H54 (cell line): ENCODE measurements at regions not wholly inside any gene's neighbourhood (a gene's known extent, or its start where the extent isn't known, plus 50 kb on each side); places are given as distances from the start of the nearest gene placed in this dataset.

Source experiments
- DNase-seq: peaks from one replicate; pipeline ENCODE4 v3.0.0; 2011; ENCODE audit warnings: low spot score, mixed read lengths; ENCODE audit not compliant: insufficient read length
- FAIRE-seq: peaks from 3 replicates; lab custom pipeline; 2011; peaks lifted over from hg19 to GRCh38; lab: Jason Lieb, UNC
- POLR2A ChIP-seq: IDR thresholded peaks from 2 replicates; pipeline ENCODE4 v1.6.1; 2011; ENCODE audit warnings: low read depth, mild to moderate bottlenecking, low read length

- no peak for FAIRE-seq
- TF ChIP-seq POLR2A: no peak
- no peak for DNase-seq
Measured at GRCh38 chr5:13640270-13640669, 304.2 kb downstream of the DNAH5 start.

GRCh38 chr5:13632676-13633075, 311.8 kb downstream of the DNAH5 start:
- DNase-seq (peak; percentile 7), FAIRE-seq (peak; percentile 91)

DNA sequence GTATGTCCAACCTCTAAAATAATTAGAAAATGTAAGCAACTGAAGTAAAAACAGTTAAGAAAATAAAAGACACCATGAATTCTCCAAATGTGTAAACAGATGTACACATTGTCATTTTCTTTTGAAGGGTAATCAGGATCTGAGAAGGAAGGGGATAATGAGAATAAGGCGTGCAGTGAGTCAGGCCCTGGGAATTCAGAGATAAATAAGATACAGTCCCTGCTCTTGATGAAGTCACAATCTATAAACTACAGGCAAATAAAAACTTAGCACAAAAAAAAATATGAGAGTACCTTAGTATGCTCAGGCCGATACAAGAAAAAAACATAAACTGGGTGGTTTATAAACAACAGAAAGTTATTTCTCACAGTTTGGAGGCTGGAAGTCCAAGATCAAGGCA, 315.3 kb downstream of the DNAH5 start:
- TF ChIP-seq POLR2A: no peak
- DNase-seq: no peak
- FAIRE-seq: no peak

More at GRCh38 chr5:13632676-13633075, 311.8 kb downstream of the DNAH5 start:
- no peak for TF ChIP-seq POLR2A

- TF ChIP-seq POLR2A: no peak
- FAIRE-seq: no peak
- no peak for DNase-seq
Measured at GRCh38 chr5:13627673-13628454, 316.6 kb downstream of the DNAH5 start.

DNA sequence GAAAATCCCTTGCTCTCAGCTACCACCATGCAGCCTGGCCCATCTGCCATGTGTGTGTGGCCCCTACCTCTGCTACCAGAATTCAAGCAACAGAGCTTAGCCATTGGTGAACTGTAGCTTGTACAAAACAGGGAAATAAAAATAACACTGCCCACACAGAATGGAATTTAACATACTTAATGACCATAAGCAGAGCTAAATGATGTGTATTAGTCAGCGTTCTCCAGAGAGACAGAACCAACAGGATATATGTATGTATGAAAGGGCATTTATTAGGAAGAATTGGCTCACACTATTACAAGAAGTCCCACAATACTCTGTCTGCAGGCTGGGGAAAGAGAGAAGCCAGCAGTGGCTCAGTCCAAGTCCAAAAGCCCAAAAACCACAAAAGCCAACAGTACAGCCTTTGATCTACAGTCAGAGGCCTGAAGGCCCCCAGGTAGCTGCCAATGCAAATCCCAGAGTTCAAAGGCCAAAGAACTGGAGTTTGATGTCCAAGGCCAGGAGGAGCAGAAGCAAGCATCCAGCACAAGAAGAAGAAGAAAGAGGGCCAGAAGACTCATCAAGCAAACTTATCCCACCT, 318.8 kb downstream of the DNAH5 start:
- FAIRE-seq: no peak
- DNase-seq: no peak
- no peak for TF ChIP-seq POLR2A

GRCh38 chr5:13624283-13625074, 320.0 kb downstream of the DNAH5 start:
- DNase-seq: no peak
- TF ChIP-seq POLR2A: no peak
- FAIRE-seq: no peak

GRCh38 chr5:13613621-13614020, 330.9 kb downstream of the DNAH5 start:
- DNase-seq: no peak
- no peak for FAIRE-seq
- no peak for TF ChIP-seq POLR2A

DNA sequence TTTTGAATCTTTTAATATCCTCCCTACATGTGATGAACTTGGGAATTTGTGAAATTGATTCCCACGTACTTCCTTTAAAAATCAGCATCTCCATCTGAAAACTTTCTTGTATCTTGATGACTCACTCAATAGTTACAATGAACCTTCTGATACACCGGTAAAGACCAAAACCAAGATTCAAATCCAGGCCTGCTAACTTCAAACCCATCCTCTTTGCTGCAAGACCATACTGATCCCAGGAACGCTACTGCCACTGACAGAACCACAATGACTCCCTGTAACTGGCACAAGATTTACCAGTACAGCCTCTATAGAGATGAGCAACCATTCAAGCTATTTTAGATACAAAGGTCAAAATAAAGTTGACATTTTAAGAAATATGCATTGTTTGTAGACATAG, 332.9 kb downstream of the DNAH5 start:
- no peak for TF ChIP-seq POLR2A
- DNase-seq (no peak), FAIRE-seq (no peak)

DNA sequence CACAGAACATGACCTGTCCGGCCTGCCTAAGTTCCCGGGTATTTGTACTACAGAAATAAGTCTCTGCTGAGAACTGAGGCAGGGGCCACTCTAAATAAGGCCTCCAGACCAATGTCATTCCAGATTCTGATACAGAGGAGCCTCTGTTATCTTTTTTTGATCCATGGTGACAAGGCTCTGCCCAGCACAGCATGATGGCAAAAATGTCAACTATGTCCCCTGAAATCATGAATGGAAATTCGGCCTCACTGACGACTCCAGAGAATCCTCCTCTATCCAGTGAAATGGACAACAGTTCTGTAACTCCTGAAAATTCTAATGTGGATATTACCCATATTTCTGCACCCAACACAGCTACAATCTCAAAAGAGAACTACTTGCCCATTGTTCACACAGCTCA, 335.0 kb downstream of the DNAH5 start:
- DNase-seq: no peak
- no peak for TF ChIP-seq POLR2A
- no peak for FAIRE-seq

DNA sequence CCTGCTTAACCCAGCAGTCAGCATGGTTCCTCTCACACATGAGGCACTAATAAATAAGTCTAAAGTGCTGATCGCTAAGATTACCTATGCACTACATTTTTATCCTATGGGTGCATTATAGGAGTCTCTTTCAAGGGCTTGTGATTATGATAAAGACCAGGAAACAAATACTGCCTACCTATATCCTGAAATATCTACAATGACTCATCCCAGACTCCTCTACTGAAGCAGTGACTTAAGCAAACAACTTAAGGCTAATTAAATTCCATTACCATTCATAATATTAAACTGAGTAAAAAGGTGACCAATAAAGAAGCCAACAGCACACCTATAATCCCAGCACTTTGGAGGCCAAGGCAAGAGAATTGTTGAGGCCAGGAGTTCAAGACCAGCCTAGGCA, 338.4 kb downstream of the DNAH5 start:
- TF ChIP-seq POLR2A: no peak
- DNase-seq (peak; percentile 12), FAIRE-seq (no peak)

DNA sequence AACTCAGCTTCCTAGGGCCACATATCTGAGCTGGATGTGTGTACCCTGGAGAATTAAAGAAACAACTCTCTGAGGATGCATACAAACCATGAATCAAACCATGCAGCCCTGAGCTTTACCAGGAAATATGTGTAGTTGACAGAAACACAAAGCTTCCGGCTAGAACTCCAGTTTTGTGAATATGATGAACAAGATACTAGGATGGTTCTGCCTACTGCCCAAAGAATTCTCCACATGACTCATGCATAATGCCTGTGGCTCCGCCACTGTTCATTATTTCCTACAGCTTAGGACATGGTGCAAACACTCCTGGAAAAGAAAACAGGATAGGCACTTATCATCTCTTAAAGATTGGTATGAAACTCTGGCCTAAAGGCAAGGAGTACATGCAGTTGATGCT, 343.4 kb downstream of the DNAH5 start:
- DNase-seq: peak; percentile 33
- peak; percentile 92 for FAIRE-seq
- no peak for TF ChIP-seq POLR2A

DNA sequence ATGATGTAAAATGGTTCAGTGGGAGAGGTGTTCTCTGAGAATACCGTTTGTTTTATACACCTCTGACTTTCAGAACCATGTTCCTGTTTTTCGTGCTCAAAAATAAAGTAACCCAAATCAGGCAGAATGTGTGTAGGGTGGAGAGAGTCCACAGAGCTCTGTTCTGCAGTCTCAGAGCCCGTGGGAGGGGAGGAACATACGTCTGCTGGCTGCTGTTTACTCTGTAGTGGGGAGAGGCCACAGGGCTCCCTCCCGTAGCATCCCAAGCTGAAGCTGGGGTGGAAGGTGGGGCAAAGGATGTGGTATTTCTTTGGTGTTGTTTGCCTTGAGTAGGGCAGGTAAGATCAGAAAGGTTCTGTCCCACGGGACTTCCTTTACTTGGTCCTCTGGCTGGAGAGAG, 348.5 kb downstream of the DNAH5 start:
- DNase-seq (no peak), FAIRE-seq (no peak)
- TF ChIP-seq POLR2A: no peak

GRCh38 chr5:13591621-13592020, 352.9 kb downstream of the DNAH5 start:
- DNase-seq (peak; percentile 55), FAIRE-seq (peak; percentile 99)
- no peak for TF ChIP-seq POLR2A

- peak; percentile 43 for FAIRE-seq
- no peak for DNase-seq
- no peak for TF ChIP-seq POLR2A
Measured at GRCh38 chr5:13585324-13585723, 359.2 kb downstream of the DNAH5 start.
